AG09319 (cell line): ENCODE measurements at regions not wholly inside any gene's neighbourhood (a gene's known extent, or its start where the extent isn't known, plus 50 kb on each side); places are given as distances from the start of the nearest gene placed in this dataset.
"Not testable (repeated sequence)": the region's sequence is repeated elsewhere in the genome, so short reads cannot be mapped to it uniquely, and the experiment has no call there.

Experiments
- DNase-seq: peaks from one replicate; pipeline ENCODE4 v3.0.0-alpha.2; 2010; ENCODE audit warnings: low read depth; ENCODE audit errors: extremely low read depth
- CTCF ChIP-seq: IDR thresholded peaks from 2 replicates; pipeline ENCODE4 v1.5.1; 2011; ENCODE audit warnings: low read depth, mild to moderate bottlenecking, inconsistent platforms, low read length, moderate library complexity

- no peak for TF ChIP-seq CTCF
- DNase-seq, result no peak
Measured at GRCh38 chr11:42841556-42841955, 470.2 kb upstream of the API5 start.

DNA sequence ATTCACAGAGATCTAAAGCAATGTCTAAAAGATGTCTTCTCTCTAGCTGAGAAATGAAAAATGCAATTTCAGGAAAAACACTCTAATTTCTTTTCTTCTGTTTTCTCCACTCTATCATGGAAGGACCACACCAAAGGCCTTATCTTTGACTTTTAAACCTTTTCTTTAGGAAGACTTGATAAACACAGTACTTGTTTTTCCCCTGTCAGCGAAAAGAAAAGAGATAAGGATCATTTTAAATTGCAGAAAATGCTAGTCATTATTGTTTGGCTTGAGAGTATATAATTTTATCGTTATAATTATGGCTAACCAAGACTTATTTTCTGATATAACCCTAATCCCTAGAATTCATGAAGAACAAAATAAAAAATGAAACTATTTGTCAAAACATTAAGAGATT is 462.4 kb upstream of the API5 start:
- DNase-seq, result no peak
- TF ChIP-seq CTCF, result no peak

- no peak for TF ChIP-seq CTCF
- DNase-seq, result no peak
Measured at GRCh38 chr11:42857344-42857743, 454.5 kb upstream of the API5 start.

DNA sequence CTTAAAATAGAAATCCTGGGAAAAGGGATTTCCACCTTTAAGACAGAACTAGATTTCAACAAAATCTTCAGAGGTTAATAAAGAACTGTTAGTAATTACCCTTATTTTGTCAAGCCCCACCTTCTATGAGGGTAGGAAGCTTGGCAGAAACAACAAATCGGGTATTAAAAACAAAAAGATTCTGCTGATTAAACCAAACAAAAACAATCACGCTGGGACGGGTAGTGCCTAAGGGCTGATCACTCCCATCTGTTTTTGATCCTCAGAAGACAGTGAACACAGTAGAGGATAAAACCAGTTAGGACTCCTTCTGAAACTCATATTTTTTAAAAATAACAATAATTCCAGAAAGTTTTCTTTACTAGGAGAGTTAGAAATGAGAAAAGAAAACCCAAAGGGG is 441.3 kb upstream of the API5 start:
- no peak for TF ChIP-seq CTCF
- no peak for DNase-seq

DNA sequence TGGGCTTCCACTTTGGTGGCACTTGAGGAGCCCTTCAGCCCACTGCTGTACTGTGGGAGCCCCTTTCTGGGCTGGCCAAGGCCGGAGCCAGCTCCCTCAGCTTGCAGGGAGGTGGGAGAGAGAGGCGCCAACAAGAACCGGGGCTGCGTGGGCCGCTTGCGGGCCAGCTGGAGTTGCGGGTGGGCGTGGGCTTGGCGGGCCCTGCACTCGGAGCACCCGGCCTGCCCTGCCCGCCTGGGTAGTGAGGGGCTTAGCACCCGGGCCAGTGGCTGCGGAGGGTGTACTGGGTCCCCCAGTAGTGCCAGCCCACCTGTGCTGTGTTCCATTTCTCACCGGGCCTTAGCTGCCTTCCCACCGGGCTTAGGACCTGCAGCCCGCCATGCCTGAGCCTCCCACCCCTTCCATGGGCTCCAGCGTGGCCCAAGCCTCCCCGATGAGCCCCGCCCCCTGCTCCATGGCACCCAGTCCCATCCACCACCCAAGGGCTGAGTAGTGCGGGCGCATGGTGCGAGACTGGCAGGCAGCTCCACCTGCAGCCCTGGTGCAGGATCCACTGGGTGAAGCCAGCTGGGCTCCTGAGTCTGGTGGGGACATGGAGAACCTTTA is 437.9 kb upstream of the API5 start:
- DNase-seq, result not testable (repeated sequence)

DNA sequence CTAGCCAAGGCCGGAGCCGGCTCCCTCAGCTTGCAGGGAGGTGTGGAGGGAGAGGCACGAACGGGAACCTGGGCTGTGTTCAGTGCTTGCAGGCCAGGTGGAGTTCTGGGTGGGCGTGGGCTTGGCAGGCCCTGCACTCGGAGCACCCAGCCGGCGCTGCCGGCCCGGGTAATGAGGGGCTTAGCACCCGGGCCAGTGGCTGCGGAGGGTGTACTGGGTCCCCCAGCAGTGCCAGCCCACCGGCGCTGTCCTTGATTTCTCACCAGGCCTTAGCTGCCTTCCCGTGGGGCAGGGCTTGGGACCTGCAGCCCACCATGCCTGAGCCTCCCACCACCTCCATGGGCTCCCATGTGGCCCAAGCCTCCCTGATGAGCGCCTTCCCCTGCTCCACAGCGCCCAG is 430.5 kb upstream of the API5 start:
- not testable (repeated sequence) for DNase-seq

DNA sequence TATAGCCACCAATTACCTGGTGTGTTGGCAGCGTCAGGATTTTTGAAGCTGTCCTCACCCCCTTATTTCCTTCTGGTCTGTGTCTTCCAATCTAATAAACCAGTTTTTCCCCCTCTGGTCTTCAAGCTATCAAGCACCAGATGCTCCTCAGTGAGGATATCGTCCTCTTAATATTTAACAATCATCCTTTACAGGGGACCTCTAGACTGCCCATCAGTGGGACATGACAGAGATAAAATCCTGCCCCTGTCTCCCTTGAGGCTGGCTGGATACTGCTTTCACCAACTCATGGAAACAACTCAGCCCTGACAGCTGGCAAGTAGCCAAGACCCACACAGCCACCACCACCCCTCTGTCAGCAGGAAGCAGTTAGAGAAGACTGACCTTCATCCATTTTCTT is 421.0 kb upstream of the API5 start:
- TF ChIP-seq CTCF, result no peak
- no peak for DNase-seq

- no peak for TF ChIP-seq CTCF
- no peak for DNase-seq
Measured at GRCh38 chr11:42901084-42901483, 410.7 kb upstream of the API5 start.

DNA sequence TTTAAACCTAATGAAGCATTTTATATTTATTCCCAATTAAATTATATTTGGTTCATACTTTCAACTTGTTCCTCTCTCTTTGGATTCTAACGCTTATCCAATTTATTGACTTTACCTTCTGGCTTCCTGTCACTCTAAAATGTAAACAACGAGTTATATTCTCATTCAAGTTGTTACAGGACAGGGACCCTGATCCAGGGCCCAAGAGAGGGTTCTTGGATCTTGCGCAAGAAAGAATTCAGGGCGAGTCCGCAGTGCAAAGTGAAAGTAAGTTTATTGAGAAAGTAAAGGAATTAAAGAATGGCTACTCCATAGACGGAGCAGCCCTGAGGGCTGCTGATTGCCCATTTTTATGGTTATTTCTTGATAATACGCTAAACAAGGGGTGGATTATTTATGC is 405.6 kb upstream of the API5 start:
- no peak for DNase-seq
- TF ChIP-seq CTCF, result no peak
